ENCODE measurements at regions not wholly inside any gene's neighbourhood (a gene's known extent, or its start where the extent isn't known, plus 50 kb on each side); places are given as distances from the start of the nearest gene placed in this dataset.
A peak's percentile ranks its signal among the peaks of the same experiment; 100 is the strongest.

- no peak overlapping the region for H3K27ac ChIP-seq (ENCODE audit: low read depth in 2 of 2, low read length in 2 of 2)
- TF ChIP-seq CTCF (IDR thresholded peaks at IDR 0.05; ENCODE audit: borderline replicate concordance, extremely low read depth, insufficient read depth): no peak
- H3K9ac ChIP-seq (ENCODE audit: low read length in 3 of 3): no peak overlapping the region
- H3K4me1 ChIP-seq (ENCODE audit: control insufficient read depth in 2 of 3, insufficient read depth in 2 of 3, low read depth in 1 of 3, low read length in 3 of 3): no peaks in the 10 kb centered on the region
- H3K4me3 ChIP-seq (ENCODE audit: low read length in 3 of 3): no peak overlapping the region
- no peak for FAIRE-seq
- peak in 1 of 5 donors; percentile 42 for DNase-seq
- no peaks in the 10 kb centered on the region for H3K27me3 ChIP-seq (ENCODE audit: control insufficient read depth, insufficient read depth, low read length)
- peaks cover 0 to 7% (median 0%) of the 10 kb centered on the region in 3 donors for H3K9me3 ChIP-seq (ENCODE audit: control insufficient read depth in 2 of 3, insufficient read depth in 1 of 3, low read length in 3 of 3)
- H3K36me3 ChIP-seq (ENCODE audit: control insufficient read depth in 2 of 3, insufficient read depth in 3 of 3, low read length in 3 of 3): no peaks in the 10 kb centered on the region
- intact Hi-C loops (cut with DNase I): no loop called here
These were observed 89.4 kb upstream of the PPP2R3B start for GRCh38 chrX:475926-476723.

- Histone ChIP-seq H3K9me3 (ENCODE audit: control insufficient read depth in 2 of 3, insufficient read depth in 1 of 3, low read length in 3 of 3) (peaks cover 0 to 7% (median 0%) of the 10 kb centered on the region in 3 donors), H3K4me3 (ENCODE audit: low read length in 3 of 3) (no peak overlapping the region), H3K27me3 (ENCODE audit: control insufficient read depth, insufficient read depth, low read length) (no peaks in the 10 kb centered on the region), H3K9ac (ENCODE audit: low read length in 3 of 3) (no peak overlapping the region), H3K27ac (ENCODE audit: low read depth in 2 of 2, low read length in 2 of 2) (no peak overlapping the region), H3K36me3 (ENCODE audit: control insufficient read depth in 2 of 3, insufficient read depth in 3 of 3, low read length in 3 of 3) (no peaks in the 10 kb centered on the region), H3K4me1 (ENCODE audit: control insufficient read depth in 2 of 3, insufficient read depth in 2 of 3, low read depth in 1 of 3, low read length in 3 of 3) (no peaks in the 10 kb centered on the region)
- DNase-seq (peak in 1 of 5 donors; percentile 31), FAIRE-seq (no peak)
- intact Hi-C loops (cut with DNase I): no loop called here
- no peak for TF ChIP-seq CTCF (IDR thresholded peaks at IDR 0.05; ENCODE audit: borderline replicate concordance, extremely low read depth, insufficient read depth)
These were observed 90.0 kb upstream of the PPP2R3B start for GRCh38 chrX:476724-477075.

- Histone ChIP-seq H3K27ac (ENCODE audit: low read depth in 2 of 2, low read length in 2 of 2) (no peak overlapping the region), H3K36me3 (ENCODE audit: control insufficient read depth in 2 of 3, insufficient read depth in 3 of 3, low read length in 3 of 3) (no peaks in the 10 kb centered on the region), H3K9me3 (ENCODE audit: control insufficient read depth in 2 of 3, insufficient read depth in 1 of 3, low read length in 3 of 3) (peaks cover 0 to 3% (median 0%) of the 10 kb centered on the region in 3 donors), H3K27me3 (ENCODE audit: control insufficient read depth, insufficient read depth, low read length) (no peaks in the 10 kb centered on the region), H3K4me1 (ENCODE audit: control insufficient read depth in 2 of 3, insufficient read depth in 2 of 3, low read depth in 1 of 3, low read length in 3 of 3) (no peaks in the 10 kb centered on the region), H3K9ac (ENCODE audit: low read length in 3 of 3) (no peak overlapping the region), H3K4me3 (ENCODE audit: low read length in 3 of 3) (no peak overlapping the region)
- TF ChIP-seq CTCF (IDR thresholded peaks at IDR 0.05; ENCODE audit: borderline replicate concordance, extremely low read depth, insufficient read depth): no peak
- no peak for DNase-seq
- intact Hi-C loops (cut with DNase I): no loop called here
- no peak for FAIRE-seq
These were observed 90.8 kb upstream of the PPP2R3B start for GRCh38 chrX:477441-478012.
